Stimulated activated CD4-positive, alpha-beta T cell treated with anti-CD3 and anti-CD28 coated beads, Interleukin-12 subunit alpha, Interleukin-12 subunit beta, amount 100 ng/mL, for 48 hours (primary cell): ENCODE measurements at regions not wholly inside any gene's neighbourhood (a gene's known extent, or its start where the extent isn't known, plus 50 kb on each side); places are given as distances from the start of the nearest gene placed in this dataset.
"Not testable (repeated sequence)": the region's sequence is repeated elsewhere in the genome, so short reads cannot be mapped to it uniquely, and the experiment has no call there.

ENCODE experiments used
- DNase-seq, 3 donors: peaks; one replicate each; pipeline ENCODE4 v3.0.0-alpha.2; 2020; ENCODE audit warnings: low read depth in 2 of 3, low spot score in 1 of 3

GRCh38 chr6:137545073-137545472 lies 50.9 kb upstream of the OLIG3 start:
- DNase-seq = no peak

GRCh38 chr6:137547186-137547585 lies 53.0 kb upstream of the OLIG3 start:
- no peak for DNase-seq

- DNase-seq = no peak
Observed at GRCh38 chr6:137547601-137548000, 53.4 kb upstream of the OLIG3 start.

GRCh38 chr6:137549106-137549505 lies 54.9 kb upstream of the OLIG3 start:
- DNase-seq = no peak

GRCh38 chr6:137550535-137550934 lies 56.3 kb upstream of the OLIG3 start:
- DNase-seq = no peak

- no peak for DNase-seq
Observed at GRCh38 chr6:137552146-137552545, 58.0 kb upstream of the OLIG3 start.

GRCh38 chr6:137552809-137553208 lies 58.6 kb upstream of the OLIG3 start:
- DNase-seq = no peak

GRCh38 chr6:137559521-137560183 lies 65.5 kb upstream of the OLIG3 start:
- DNase-seq = peak in 1 of 3 donors; percentile 13

- DNase-seq = no peak
Observed at GRCh38 chr6:137560184-137560563, 66.0 kb upstream of the OLIG3 start.

GRCh38 chr6:137568067-137568466 lies 73.9 kb upstream of the OLIG3 start:
- DNase-seq = no peak

GRCh38 chr6:137570393-137570792 lies 76.2 kb upstream of the OLIG3 start:
- DNase-seq = no peak

- DNase-seq = peak; percentile 28 to 65 (median 37)
Observed at GRCh38 chr6:137571854-137572253, 77.7 kb upstream of the OLIG3 start.

- no peak for DNase-seq
Observed at GRCh38 chr6:137573739-137574138, 79.5 kb upstream of the OLIG3 start.

- no peak for DNase-seq
Observed at GRCh38 chr6:137579612-137580011, 85.4 kb upstream of the OLIG3 start.

GRCh38 chr6:137581019-137581707 lies 87.0 kb upstream of the OLIG3 start:
- no peak for DNase-seq

- DNase-seq = not testable (repeated sequence)
Observed at GRCh38 chr6:137583519-137583918, 89.3 kb upstream of the OLIG3 start.

- DNase-seq = no peak
Observed at GRCh38 chr6:137588472-137588871, 94.3 kb upstream of the OLIG3 start.

GRCh38 chr6:137589067-137589848 lies 95.1 kb upstream of the OLIG3 start:
- DNase-seq = peak; percentile 23 to 42 (median 28)

GRCh38 chr6:137590684-137591083 lies 96.5 kb upstream of the OLIG3 start:
- DNase-seq = no peak

- no peak for DNase-seq
Observed at GRCh38 chr6:137601471-137601870, 107.3 kb upstream of the OLIG3 start.

GRCh38 chr6:137602313-137603197 lies 108.4 kb upstream of the OLIG3 start:
- DNase-seq = no peak
